Effector memory CD4-positive, alpha-beta T cell (primary cell): ENCODE measurements at regions not wholly inside any gene's neighbourhood (a gene's known extent, or its start where the extent isn't known, plus 50 kb on each side); places are given as distances from the start of the nearest gene placed in this dataset.

Experiments
- DNase-seq, 3 donors: peaks; one replicate each; pipeline ENCODE4 v3.0.0-alpha.2; 2020
- H3K27ac ChIP-seq: 2 replicates; pipeline ENCODE4 v1.7.0; 2013; ENCODE audit warnings: mild to moderate bottlenecking, low read length, moderate library complexity; ENCODE audit not compliant: insufficient read depth, poor library complexity, severe bottlenecking
- H3K27me3 ChIP-seq: replicated peaks from 2 replicates; pipeline ENCODE4 v1.7.0; 2013; ENCODE audit warnings: mild to moderate bottlenecking, low read length; ENCODE audit not compliant: insufficient read depth, control insufficient read depth, poor library complexity, severe bottlenecking
- H3K36me3 ChIP-seq: 2 replicates; pipeline ENCODE4 v1.7.0; 2013; ENCODE audit warnings: mild to moderate bottlenecking, low read length, moderate library complexity; ENCODE audit not compliant: control insufficient read depth, insufficient read depth
- H3K4me1 ChIP-seq: 2 replicates; pipeline ENCODE4 v1.7.0; 2013; ENCODE audit warnings: low read length, mild to moderate bottlenecking; ENCODE audit not compliant: control insufficient read depth, insufficient read depth, poor library complexity, severe bottlenecking
- H3K4me3 ChIP-seq: 2 replicates; pipeline ENCODE4 v1.7.0; 2013; ENCODE audit warnings: low read length, low read depth, mild to moderate bottlenecking; ENCODE audit not compliant: insufficient read depth, poor library complexity, severe bottlenecking
- H3K9me3 ChIP-seq: 2 replicates; pipeline ENCODE4 v1.7.0; 2013; ENCODE audit warnings: mild to moderate bottlenecking, low read length, moderate library complexity; ENCODE audit not compliant: control insufficient read depth

DNA sequence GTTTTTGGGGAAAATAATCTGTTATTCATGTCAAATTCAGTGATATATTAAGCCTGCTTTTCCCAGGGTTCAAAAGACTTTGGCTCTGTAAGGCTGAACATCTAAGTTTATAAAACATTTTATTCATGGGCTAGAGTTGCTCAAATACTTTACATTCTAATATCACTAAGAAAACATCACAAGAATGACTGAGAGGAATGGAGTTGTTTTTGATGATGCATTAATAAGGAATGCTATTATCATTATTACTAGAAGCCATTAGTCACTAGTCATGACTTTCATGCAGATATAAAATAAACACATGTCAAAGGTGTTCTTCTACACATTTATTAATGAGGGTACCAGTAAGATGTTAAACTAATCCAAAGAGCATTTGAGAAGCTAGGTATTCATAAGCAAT is 185.5 kb upstream of the KCNN2 start:
- Histone ChIP-seq H3K9me3 (no peaks in the 10 kb centered on the region), H3K4me1 (no peaks in the 10 kb centered on the region), H3K36me3 (no peaks in the 10 kb centered on the region), H3K27ac (no peak overlapping the region), H3K4me3 (no peak overlapping the region), H3K27me3 (no peaks in the 10 kb centered on the region)
- DNase-seq: no peak

- no peaks in the 10 kb centered on the region for H3K9me3 ChIP-seq
- no peak overlapping the region for H3K4me3 ChIP-seq
These were observed 182.7 kb upstream of the KCNN2 start for GRCh38 chr5:114179134-114179533.

DNA sequence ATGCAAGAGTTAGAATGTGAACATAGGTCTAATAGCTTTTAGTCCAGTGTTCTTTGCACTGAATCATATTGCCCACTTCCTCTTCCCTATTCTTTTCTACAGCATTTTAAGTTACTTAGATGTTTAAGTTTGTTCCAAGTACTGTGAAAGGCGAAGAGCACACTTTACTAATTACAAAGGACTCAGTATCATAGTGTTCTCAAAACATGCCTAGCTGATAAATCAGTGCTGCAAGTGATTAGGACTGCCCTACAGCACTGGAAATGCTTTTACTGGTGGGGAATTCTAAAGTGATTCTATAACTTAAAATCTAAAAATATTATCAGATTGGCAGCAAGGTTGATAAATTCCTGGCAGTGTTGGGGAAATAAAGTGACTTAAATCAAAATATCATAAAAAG is 177.9 kb upstream of the KCNN2 start:
- Histone ChIP-seq H3K36me3 (no peaks in the 10 kb centered on the region), H3K27ac (no peak overlapping the region), H3K4me3 (no peak overlapping the region), H3K4me1 (no peaks in the 10 kb centered on the region), H3K27me3 (no peaks in the 10 kb centered on the region), H3K9me3 (no peaks in the 10 kb centered on the region)
- DNase-seq: no peak

More at GRCh38 chr5:114179134-114179533, 182.7 kb upstream of the KCNN2 start:
- DNase-seq: no peak
- H3K4me1 ChIP-seq: no peaks in the 10 kb centered on the region
- no peaks in the 10 kb centered on the region for H3K27me3 ChIP-seq
- no peaks in the 10 kb centered on the region for H3K36me3 ChIP-seq
- H3K27ac ChIP-seq: no peak overlapping the region

DNA sequence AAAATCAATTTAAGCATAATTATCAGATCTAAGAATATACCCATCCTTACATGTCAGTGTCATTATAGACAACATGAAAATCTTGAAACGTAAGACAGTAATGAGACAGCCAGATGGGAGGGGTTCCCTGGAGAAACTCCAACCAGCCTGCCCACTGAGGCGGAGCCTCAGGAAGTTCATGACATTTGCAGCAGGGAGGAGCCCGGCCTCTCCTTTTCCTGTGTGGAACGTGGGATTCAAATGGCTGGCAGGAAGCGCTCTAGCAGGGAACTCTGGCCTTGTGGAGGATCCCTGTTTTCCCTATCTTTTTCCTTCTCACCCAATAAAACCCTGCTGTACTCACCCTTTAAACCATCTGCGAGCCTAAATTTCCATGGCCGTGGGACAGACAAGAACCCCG is 176.6 kb upstream of the KCNN2 start:
- DNase-seq: no peak
- Histone ChIP-seq H3K36me3 (no peaks in the 10 kb centered on the region), H3K27me3 (no peaks in the 10 kb centered on the region), H3K4me3 (no peak overlapping the region), H3K9me3 (no peaks in the 10 kb centered on the region), H3K4me1 (no peaks in the 10 kb centered on the region), H3K27ac (no peak overlapping the region)

GRCh38 chr5:114191441-114191840 is 170.4 kb upstream of the KCNN2 start:
- H3K4me1 ChIP-seq: no peaks in the 10 kb centered on the region
- no peaks in the 10 kb centered on the region for H3K9me3 ChIP-seq
- no peak overlapping the region for H3K27ac ChIP-seq
- no peaks in the 10 kb centered on the region for H3K27me3 ChIP-seq
- H3K4me3 ChIP-seq: no peak overlapping the region
- no peaks in the 10 kb centered on the region for H3K36me3 ChIP-seq
- no peak for DNase-seq

- H3K9me3 ChIP-seq: no peaks in the 10 kb centered on the region
- H3K27me3 ChIP-seq: no peaks in the 10 kb centered on the region
- no peaks in the 10 kb centered on the region for H3K4me1 ChIP-seq
- no peaks in the 10 kb centered on the region for H3K36me3 ChIP-seq
- no peak overlapping the region for H3K27ac ChIP-seq
- no peak for DNase-seq
- no peak overlapping the region for H3K4me3 ChIP-seq
These were observed 169.8 kb upstream of the KCNN2 start for GRCh38 chr5:114192108-114192507.

- Histone ChIP-seq H3K36me3 (no peaks in the 10 kb centered on the region), H3K9me3 (no peaks in the 10 kb centered on the region), H3K27ac (no peak overlapping the region), H3K27me3 (no peaks in the 10 kb centered on the region), H3K4me1 (no peaks in the 10 kb centered on the region), H3K4me3 (no peak overlapping the region)
- DNase-seq: no peak
These were observed 160.5 kb upstream of the KCNN2 start for GRCh38 chr5:114201332-114201731.

DNA sequence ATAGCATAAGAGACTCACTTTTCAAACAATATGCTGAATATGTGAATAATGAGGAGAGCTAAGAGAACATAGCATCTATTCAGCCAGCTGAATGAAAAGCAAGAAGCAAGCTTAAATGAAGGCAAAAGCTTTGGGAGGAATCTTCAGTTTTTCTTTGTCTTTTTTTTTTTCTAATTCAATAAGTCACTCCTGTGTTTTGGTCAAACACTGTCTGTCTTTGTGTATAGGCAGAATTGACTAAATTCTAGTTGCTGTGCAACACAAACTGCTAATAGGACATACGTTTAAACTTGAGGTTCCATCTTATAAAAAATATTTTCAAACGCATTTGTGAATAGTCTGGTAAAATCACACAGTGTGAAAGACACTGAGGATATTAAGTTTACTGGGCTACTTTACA is 156.9 kb upstream of the KCNN2 start:
- no peak for DNase-seq
- H3K9me3 ChIP-seq: no peaks in the 10 kb centered on the region
- no peak overlapping the region for H3K27ac ChIP-seq
- no peaks in the 10 kb centered on the region for H3K36me3 ChIP-seq
- no peaks in the 10 kb centered on the region for H3K4me1 ChIP-seq
- no peak overlapping the region for H3K4me3 ChIP-seq
- no peaks in the 10 kb centered on the region for H3K27me3 ChIP-seq

- Histone ChIP-seq H3K4me3 (no peak overlapping the region), H3K36me3 (no peaks in the 10 kb centered on the region), H3K27ac (no peak overlapping the region), H3K27me3 (no peaks in the 10 kb centered on the region), H3K4me1 (no peaks in the 10 kb centered on the region), H3K9me3 (no peaks in the 10 kb centered on the region)
- no peak for DNase-seq
These were observed 155.2 kb upstream of the KCNN2 start for GRCh38 chr5:114206640-114207039.

DNA sequence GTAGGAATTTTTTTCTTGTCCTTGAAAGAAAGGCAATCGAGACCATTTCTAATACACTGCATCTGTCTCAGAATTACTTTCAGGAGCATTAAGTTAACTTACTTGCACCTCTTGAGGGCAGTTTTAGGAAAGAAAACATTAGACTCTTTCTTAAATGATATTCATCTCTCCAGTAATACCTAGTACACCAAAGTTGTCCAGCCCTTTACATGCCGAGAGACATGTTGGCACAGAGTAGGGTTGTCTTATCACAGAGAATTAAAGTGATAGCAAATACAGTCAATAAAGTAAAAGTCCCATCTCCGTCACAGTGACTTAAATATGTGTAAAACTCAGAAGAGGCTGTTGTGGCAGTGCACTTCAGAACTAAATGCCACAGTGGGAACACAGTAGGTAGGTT is 154.3 kb upstream of the KCNN2 start:
- H3K36me3 ChIP-seq: no peaks in the 10 kb centered on the region
- H3K4me1 ChIP-seq: no peaks in the 10 kb centered on the region
- H3K9me3 ChIP-seq: no peaks in the 10 kb centered on the region
- H3K27ac ChIP-seq: no peak overlapping the region
- H3K4me3 ChIP-seq: no peak overlapping the region
- no peak for DNase-seq
- no peaks in the 10 kb centered on the region for H3K27me3 ChIP-seq

GRCh38 chr5:114208120-114208519 is 153.8 kb upstream of the KCNN2 start:
- no peaks in the 10 kb centered on the region for H3K27me3 ChIP-seq
- no peaks in the 10 kb centered on the region for H3K36me3 ChIP-seq
- H3K4me3 ChIP-seq: no peak overlapping the region

More at GRCh38 chr5:114208120-114208519, 153.8 kb upstream of the KCNN2 start:
- Histone ChIP-seq H3K4me1 (no peaks in the 10 kb centered on the region), H3K9me3 (no peaks in the 10 kb centered on the region), H3K27ac (no peak overlapping the region)
- no peak for DNase-seq
